Body of pancreas (tissue), 4 donors: ENCODE measurements at regions not wholly inside any gene's neighbourhood (a gene's known extent, or its start where the extent isn't known, plus 50 kb on each side); places are given as distances from the start of the nearest gene placed in this dataset.

Experiments used
- ATAC-seq: fragments of 150-250 bp; one replicate; pipeline ENCODE4 v1.9.1; 2016
- DNase-seq, 4 donors: peaks; one replicate each; pipeline ENCODE4 v3.0.0-alpha.2; 2019
- H3K27ac ChIP-seq, 4 donors: fragments of 200-600 bp; sonication (generic); 1 replicate in 3 of 4; 2 replicates in 1 of 4; pipeline versions ENCODE4 v1.5.1 to v1.6.1; 2016 to 2019; ENCODE audit warnings: mild to moderate bottlenecking in 1 of 4, mixed read lengths in 1 of 4, moderate library complexity in 1 of 4
- H3K27me3 ChIP-seq, 2 donors: fragments of 200-600 bp; sonication (generic); one replicate each; pipeline ENCODE4 v1.6.0; 2016; ENCODE audit warnings: mild to moderate bottlenecking in 1 of 2
- H3K36me3 ChIP-seq, 2 donors: fragments of 200-600 bp; sonication (generic); replicated peaks in 1 of 2; 2 replicates each; pipeline ENCODE4 v1.5.1; 2016; ENCODE audit warnings: low read depth in 2 of 2; ENCODE audit not compliant: insufficient read depth in 1 of 2
- H3K4me1 ChIP-seq: fragments of 200-600 bp; sonication (generic); one replicate; pipeline ENCODE4 v1.6.0; 2016
- H3K4me3 ChIP-seq, 2 donors: fragments of 200-600 bp; sonication (generic); 1 replicate in 1 of 2; 2 replicates in 1 of 2; pipeline ENCODE4 v1.5.1; 2016 to 2019
- H3K9me3 ChIP-seq, 3 donors: fragments of 200-600 bp; sonication (generic); 1 replicate in 2 of 3; 2 replicates in 1 of 3; pipeline ENCODE4 v1.5.1; 2016
- POLR2A ChIP-seq, 3 donors: fragments of 450-650 bp; IDR thresholded peaks; one replicate each; pipeline ENCODE4 v1.6.1; 2016; ENCODE audit warnings: antibody characterized with exemption in 3 of 3, mild to moderate bottlenecking in 2 of 3
- WGBS, 2 donors: methylation state at CpG; one replicate each; pipeline ENCODE4 v1.1.5; 2017; 5-methylcytosine and 5-hydroxymethylcytosine counted together
- intact Hi-C: fragments of 100-400 bp; cut with DNase I; formaldehyde crosslinking; loops from one replicate; pipeline ENCODE4 v1.15.1; 2023
- TF ChIP-seq, protein P1 (sequence below), 7 experiments: fragments of 450-650 bp in 4 of 7; fragments of 200-600 bp in 3 of 7; sonication (generic) in 3 of 7; IDR thresholded peaks; one replicate each; pipeline ENCODE4 v1.5.1; 2016 to 2019; ENCODE audit warnings: antibody characterized with exemption in 7 of 7

DNA sequence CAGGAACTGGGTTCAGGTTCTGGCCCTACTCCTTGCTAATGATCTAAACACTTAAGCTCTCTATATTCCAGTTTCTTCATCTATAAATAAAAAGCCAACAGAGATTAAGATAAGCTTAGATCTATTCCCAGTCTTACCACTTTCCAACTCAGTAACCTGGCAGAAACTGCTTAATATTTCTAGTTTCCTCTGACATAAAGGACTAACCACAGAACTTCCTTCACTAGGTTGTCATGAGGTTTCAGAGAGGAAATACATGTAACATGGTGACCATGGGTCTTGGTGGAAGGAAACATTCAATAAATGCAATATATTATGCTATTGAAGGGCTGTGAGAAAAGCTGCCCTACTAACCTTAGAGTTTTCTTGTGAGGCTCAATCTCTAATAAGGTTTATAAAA lies 114.4 kb upstream of the PDE1A start:
- Histone ChIP-seq H3K27ac (no peak overlapping the region), H3K4me1 (no peaks in the 10 kb centered on the region), H3K27me3 (no peaks in the 10 kb centered on the region), H3K36me3 (no peaks in the 10 kb centered on the region), H3K4me3 (no peak overlapping the region), H3K9me3 (no peaks in the 10 kb centered on the region)
- ATAC-seq = no peak
- DNase-seq = no peak
- intact Hi-C loops = no loop called here
- TF ChIP-seq, protein P1, sequence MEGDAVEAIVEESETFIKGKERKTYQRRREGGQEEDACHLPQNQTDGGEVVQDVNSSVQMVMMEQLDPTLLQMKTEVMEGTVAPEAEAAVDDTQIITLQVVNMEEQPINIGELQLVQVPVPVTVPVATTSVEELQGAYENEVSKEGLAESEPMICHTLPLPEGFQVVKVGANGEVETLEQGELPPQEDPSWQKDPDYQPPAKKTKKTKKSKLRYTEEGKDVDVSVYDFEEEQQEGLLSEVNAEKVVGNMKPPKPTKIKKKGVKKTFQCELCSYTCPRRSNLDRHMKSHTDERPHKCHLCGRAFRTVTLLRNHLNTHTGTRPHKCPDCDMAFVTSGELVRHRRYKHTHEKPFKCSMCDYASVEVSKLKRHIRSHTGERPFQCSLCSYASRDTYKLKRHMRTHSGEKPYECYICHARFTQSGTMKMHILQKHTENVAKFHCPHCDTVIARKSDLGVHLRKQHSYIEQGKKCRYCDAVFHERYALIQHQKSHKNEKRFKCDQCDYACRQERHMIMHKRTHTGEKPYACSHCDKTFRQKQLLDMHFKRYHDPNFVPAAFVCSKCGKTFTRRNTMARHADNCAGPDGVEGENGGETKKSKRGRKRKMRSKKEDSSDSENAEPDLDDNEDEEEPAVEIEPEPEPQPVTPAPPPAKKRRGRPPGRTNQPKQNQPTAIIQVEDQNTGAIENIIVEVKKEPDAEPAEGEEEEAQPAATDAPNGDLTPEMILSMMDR (IDR thresholded peaks at IDR 0.05) = no peak
- TF ChIP-seq POLR2A (IDR thresholded peaks at IDR 0.05) = no peak

DNA sequence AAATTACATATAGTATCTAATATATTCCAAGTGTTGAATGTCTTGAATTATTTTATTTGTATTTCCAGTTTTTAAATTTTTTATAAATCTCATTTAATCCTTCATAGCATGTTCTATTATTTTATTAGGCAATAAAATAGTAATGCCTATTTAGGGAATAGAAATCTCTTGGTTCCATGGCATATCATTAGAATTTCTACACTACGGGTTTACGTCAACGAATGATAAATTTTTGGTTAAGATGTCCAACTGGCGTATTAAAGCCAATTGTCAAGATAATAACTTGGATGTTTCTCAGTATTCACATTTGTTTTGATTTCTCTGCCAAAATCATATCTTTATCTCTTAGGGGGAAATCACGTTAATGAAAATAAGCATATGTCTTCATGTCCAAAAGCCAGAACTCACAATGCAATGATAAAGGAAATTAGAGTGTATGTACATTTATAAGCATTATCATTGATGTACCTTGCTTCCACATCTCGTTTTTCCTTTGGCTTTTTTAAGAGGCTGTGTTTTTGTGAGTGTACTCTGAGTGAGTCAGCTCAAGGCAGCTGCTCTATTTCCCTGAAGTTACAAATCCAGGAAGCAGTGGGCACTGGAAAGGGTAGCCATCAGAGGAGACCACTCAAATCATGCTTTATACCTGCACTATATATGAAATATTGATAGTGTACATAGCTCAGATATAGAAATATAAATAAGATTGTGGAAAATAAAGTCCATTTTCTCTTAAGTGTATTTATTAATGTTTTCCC lies 115.8 kb upstream of the PDE1A start:
- Histone ChIP-seq H3K4me3 (no peak overlapping the region), H3K9me3 (no peaks in the 10 kb centered on the region), H3K4me1 (no peaks in the 10 kb centered on the region), H3K36me3 (no peaks in the 10 kb centered on the region), H3K27me3 (no peaks in the 10 kb centered on the region), H3K27ac (no peak overlapping the region)
- DNase-seq (no peak), ATAC-seq (no peak)
- 59 to 61% methylated on average over 6 of the region's 6 CpGs for WGBS, 2 donors
- intact Hi-C loops = no loop called here
- no peak for TF ChIP-seq POLR2A (IDR thresholded peaks at IDR 0.05)
- TF ChIP-seq, protein P1 (IDR thresholded peaks at IDR 0.05) = no peak

DNA sequence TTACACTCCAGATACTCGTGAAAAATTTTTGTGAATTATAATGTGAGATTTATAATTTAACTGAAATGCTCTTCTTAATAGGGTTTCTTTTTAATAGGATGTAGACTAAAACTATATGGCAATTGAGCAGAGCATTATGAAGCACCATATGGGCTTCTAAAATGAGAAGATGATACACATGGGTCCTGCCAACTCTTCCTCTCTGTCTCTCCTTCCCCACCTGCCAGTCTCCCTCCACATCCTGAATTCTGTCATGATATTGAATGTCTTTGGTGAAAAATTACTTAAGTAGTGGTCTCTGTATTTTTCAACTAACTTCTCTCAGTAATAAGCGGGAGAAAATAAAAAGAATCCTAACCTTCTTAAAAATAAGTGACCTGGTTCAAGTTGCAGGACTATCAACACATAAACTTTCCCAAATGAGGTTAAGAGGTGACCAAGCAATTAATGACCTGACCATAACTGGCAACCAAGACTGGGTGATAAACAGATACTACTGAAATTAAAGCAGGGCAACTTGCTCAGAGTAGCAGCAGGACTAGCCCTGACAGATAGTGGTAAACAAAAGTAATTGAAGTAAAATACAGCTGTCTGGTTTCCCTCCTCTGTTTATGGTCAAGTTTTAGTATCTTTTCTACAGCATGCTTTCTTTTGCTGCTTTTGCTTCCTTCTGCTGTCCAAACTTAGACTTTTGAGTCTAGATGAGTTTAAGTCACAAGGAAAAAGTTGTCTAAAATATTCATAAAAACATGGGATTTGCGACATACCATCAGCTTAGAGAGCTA lies 117.1 kb upstream of the PDE1A start:
- H3K9me3 ChIP-seq = no peaks in the 10 kb centered on the region
- ATAC-seq = no peak
- intact Hi-C loops = no loop called here
- H3K4me1 ChIP-seq = no peaks in the 10 kb centered on the region
- TF ChIP-seq, protein P1 (IDR thresholded peaks at IDR 0.05) = no peak
- no peak for TF ChIP-seq POLR2A (IDR thresholded peaks at IDR 0.05)
- H3K36me3 ChIP-seq = no peaks in the 10 kb centered on the region
- 76 to 78% methylated on average over 3 of the region's 3 CpGs for WGBS, 2 donors
- no peaks in the 10 kb centered on the region for H3K27me3 ChIP-seq
- no peak overlapping the region for H3K27ac ChIP-seq
- no peak for DNase-seq
- no peak overlapping the region for H3K4me3 ChIP-seq

- no peak overlapping the region for H3K27ac ChIP-seq
- H3K4me1 ChIP-seq = no peaks in the 10 kb centered on the region
- H3K4me3 ChIP-seq = no peak overlapping the region
- ATAC-seq (no peak), DNase-seq (no peak)
- no peaks in the 10 kb centered on the region for H3K27me3 ChIP-seq
- no peaks in the 10 kb centered on the region for H3K9me3 ChIP-seq
- WGBS, 2 donors = 75 to 83% methylated on average over 3 of the region's 3 CpGs
- H3K36me3 ChIP-seq = no peaks in the 10 kb centered on the region
- no peak for TF ChIP-seq POLR2A (IDR thresholded peaks at IDR 0.05)
- TF ChIP-seq, protein P1 (IDR thresholded peaks at IDR 0.05) = no peak
- intact Hi-C loops = no loop called here
These were observed 118.8 kb upstream of the PDE1A start for GRCh38 chr2:182545420-182546167.
